GM19463 (cell line): ENCODE measurements at regions not wholly inside any gene's neighbourhood (a gene's known extent, or its start where the extent isn't known, plus 50 kb on each side); places are given as distances from the start of the nearest gene placed in this dataset.

Source experiments
- ATAC-seq: cut with Tn5 transposase; IDR thresholded peaks from one replicate; pipeline ENCODE4 v1.9.1; 2021; ENCODE audit warnings: mild to moderate bottlenecking, moderate library complexity; ENCODE audit not compliant: unreplicated experiment

- no peak for ATAC-seq
Observed at GRCh38 chr15:61684749-61685467, 375.3 kb downstream of the VPS13C start.

DNA sequence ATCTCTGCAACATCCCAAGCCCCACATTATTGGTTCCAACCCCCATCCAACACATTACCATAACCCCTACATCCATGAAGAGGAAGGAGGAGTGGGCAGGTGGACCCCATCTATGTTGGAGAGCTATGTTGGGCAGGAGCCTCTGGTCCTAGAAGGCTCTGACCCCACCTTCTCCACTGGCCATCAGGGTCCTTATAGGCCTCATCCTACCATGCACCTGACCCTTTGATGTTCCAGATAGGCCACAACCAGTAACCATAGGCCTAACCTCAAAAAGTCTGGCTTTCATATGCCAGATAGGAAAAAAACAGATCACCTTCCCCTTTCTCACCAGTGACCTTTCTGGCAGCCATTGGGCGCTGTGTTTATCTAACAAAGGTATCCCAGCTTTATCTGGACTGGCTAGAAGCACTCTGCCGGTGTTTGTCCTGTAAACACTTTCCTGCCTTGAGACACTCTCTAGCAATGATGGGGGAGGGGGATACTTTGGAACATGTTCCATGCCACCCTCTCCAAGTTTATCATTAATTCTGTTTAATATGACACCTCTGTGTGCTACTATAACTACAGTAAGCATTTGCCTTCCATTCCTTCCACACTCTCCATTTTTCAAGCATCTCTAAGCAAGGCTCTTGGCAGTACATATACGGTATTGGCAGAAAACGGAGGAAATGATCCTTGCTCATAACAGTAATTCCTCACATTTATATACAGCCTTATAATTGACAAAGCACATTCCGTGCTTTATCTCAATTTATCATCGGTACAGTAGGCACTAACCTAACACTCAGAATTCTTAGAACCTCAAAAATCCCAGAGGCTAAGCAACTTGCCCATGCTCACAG, 377.1 kb downstream of the VPS13C start:
- ATAC-seq = no peak

DNA sequence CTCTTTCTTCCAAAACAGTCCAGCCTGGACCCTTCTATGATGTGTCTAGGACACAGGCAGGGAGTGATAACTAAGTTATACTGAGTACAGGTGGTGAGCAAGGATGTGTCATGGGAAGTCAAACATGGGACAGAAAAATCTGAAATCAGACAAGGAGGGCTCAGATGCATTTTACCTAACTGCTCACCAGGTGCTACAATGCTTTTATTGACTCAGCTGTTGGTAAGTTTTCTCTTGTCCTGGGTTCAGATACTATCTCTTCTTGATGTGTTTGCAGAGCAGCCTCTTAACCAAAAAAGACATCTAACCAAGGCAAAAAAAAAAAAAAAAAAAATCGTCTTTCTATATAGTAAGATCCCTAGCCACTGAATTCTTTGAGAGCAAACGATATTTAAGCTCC, 378.6 kb downstream of the VPS13C start:
- no peak for ATAC-seq

- ATAC-seq = no peak
Observed at GRCh38 chr15:61681038-61681418, 379.2 kb downstream of the VPS13C start.

GRCh38 chr15:61680260-61681037, 379.8 kb downstream of the VPS13C start:
- ATAC-seq = no peak

DNA sequence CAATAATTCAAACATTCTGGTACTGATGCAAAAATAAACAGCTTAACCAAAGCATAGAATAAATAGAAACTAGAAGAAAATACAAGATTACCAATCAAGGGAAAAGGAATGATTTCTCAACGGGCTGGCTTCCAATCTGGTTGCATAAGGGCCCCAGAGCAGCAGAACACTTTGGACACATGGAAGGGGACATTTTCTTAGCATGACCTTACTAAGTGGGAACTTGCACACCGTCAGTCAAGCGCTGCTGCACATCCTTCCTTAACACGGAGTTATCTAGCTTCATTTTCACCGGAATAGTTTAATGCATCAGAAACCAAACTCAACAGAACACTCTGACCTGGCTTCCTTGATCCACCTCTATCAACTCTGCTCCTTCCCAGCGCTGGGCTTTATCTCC, 388.5 kb downstream of the VPS13C start:
- no peak for ATAC-seq

GRCh38 chr15:61668444-61668843, 391.8 kb downstream of the VPS13C start:
- ATAC-seq = no peak

- no peak for ATAC-seq
Observed at GRCh38 chr15:61661791-61662190, 398.5 kb downstream of the VPS13C start.

- no peak for ATAC-seq
Observed at GRCh38 chr15:61660579-61660978, 399.7 kb downstream of the VPS13C start.

GRCh38 chr15:61659566-61660190, 400.6 kb downstream of the VPS13C start:
- ATAC-seq = no peak

- ATAC-seq = no peak
Observed at GRCh38 chr15:61657461-61657860, 402.8 kb downstream of the VPS13C start.

GRCh38 chr15:61656391-61656790, 403.9 kb downstream of the VPS13C start:
- no peak for ATAC-seq

GRCh38 chr15:61655881-61656280, 404.4 kb downstream of the VPS13C start:
- no peak for ATAC-seq

- no peak for ATAC-seq
Observed at GRCh38 chr15:61654918-61655317, 405.3 kb downstream of the VPS13C start.

- no peak for ATAC-seq
Observed at GRCh38 chr15:61654002-61654740, 406.1 kb downstream of the VPS13C start.

- no peak for ATAC-seq
Observed at GRCh38 chr15:61653110-61653509, 407.1 kb downstream of the VPS13C start.

DNA sequence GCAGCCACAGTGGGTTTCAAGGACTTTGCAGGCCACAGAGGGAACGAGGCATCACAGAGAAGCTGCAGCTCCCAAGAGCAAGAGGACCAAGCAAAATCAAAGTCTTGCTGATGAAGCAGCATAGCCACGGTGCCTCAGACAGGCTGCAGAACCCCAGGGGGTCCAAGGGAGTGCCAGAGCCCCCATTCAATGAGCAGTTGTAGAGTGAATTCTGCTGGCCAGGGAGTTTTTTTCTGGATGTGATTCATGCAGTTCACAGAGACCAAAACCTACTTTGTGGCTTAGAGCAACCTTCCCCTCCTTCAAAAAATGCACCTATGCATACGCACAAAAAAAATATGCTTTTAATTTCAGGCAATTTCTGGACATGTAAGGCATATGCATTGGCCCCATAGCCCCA, 409.0 kb downstream of the VPS13C start:
- ATAC-seq = no peak

GRCh38 chr15:61649046-61649445, 411.2 kb downstream of the VPS13C start:
- ATAC-seq = no peak

GRCh38 chr15:61644550-61644949, 415.4 kb upstream of the RORA start:
- no peak for ATAC-seq

GRCh38 chr15:61641645-61642044, 412.5 kb upstream of the RORA start:
- no peak for ATAC-seq
